GM23338 (cell line): ENCODE measurements at regions not wholly inside any gene's neighbourhood (a gene's known extent, or its start where the extent isn't known, plus 50 kb on each side); places are given as distances from the start of the nearest gene placed in this dataset.

ENCODE experiments used
- ATAC-seq: fragments of 200-7000 bp; cut with Tn5 transposase; 3 replicates; pipeline ENCODE4 v1.9.1; 2020
- DNase-seq: peaks from one replicate; pipeline ENCODE4 v3.0.0-alpha.2; 2015; ENCODE audit warnings: low spot score
- H2AFZ ChIP-seq: fragments of 200-600 bp; sonication (generic); 2 replicates; pipeline ENCODE4 v1.8.0; 2016; ENCODE audit warnings: antibody characterized with exemption, mild to moderate bottlenecking, moderate library complexity
- H3F3A ChIP-seq: fragments of 200-600 bp; sonication (generic); replicated peaks from 2 replicates; pipeline ENCODE4 v1.8.0; 2017; ENCODE audit warnings: antibody characterized with exemption, mixed run types, low read depth
- H3K27ac ChIP-seq: fragments of 200-600 bp; sonication (generic); 2 replicates; pipeline ENCODE4 v1.6.1; 2016; ENCODE audit warnings: low read depth
- H3K27me3 ChIP-seq: fragments of 200-600 bp; sonication (generic); 2 replicates; pipeline ENCODE4 v1.8.0; 2016; ENCODE audit warnings: mild to moderate bottlenecking, mixed run types, moderate library complexity; ENCODE audit not compliant: insufficient read depth
- H3K36me3 ChIP-seq: fragments of 200-600 bp; sonication (generic); 2 replicates; pipeline ENCODE4 v1.8.0; 2016; ENCODE audit warnings: mild to moderate bottlenecking; ENCODE audit not compliant: insufficient read depth
- H3K4me1 ChIP-seq: fragments of 200-600 bp; sonication (generic); 2 replicates; pipeline ENCODE4 v1.8.0; 2016; ENCODE audit warnings: mild to moderate bottlenecking, moderate library complexity; ENCODE audit not compliant: insufficient read depth
- H3K4me2 ChIP-seq: fragments of 200-600 bp; sonication (generic); 2 replicates; pipeline ENCODE4 v1.7.1; 2017; ENCODE audit warnings: mixed run types
- H3K4me3 ChIP-seq: fragments of 200-600 bp; sonication (generic); 2 replicates; pipeline ENCODE4 v1.6.1; 2016; ENCODE audit warnings: mixed run types
- H3K79me2 ChIP-seq: fragments of 200-600 bp; sonication (generic); replicated peaks from 2 replicates; pipeline ENCODE4 v1.8.0; 2017; ENCODE audit warnings: mild to moderate bottlenecking; ENCODE audit not compliant: insufficient read depth
- H3K9me2 ChIP-seq: fragments of 200-600 bp; sonication (generic); 2 replicates; pipeline ENCODE4 v1.8.0; 2017; ENCODE audit not compliant: insufficient read depth
- H4K20me1 ChIP-seq: fragments of 200-600 bp; sonication (generic); replicated peaks from 2 replicates; pipeline ENCODE4 v1.8.0; 2017; ENCODE audit warnings: mild to moderate bottlenecking; ENCODE audit not compliant: insufficient read depth
- H3K27ac Mint-ChIP-seq: 2 replicates; pipeline ENCODE4 v1.8.0; 2020; ENCODE audit warnings: inconsistent platforms, mild to moderate bottlenecking, moderate library complexity, mixed read lengths
- H3K27me3 Mint-ChIP-seq: 3 replicates; pipeline ENCODE4 v1.8.0; 2022; ENCODE audit warnings: low read depth, mild to moderate bottlenecking, moderate library complexity, mixed read lengths, inconsistent platforms; ENCODE audit not compliant: insufficient read depth, poor library complexity
- H3K36me3 Mint-ChIP-seq: 3 replicates; pipeline ENCODE4 v1.8.0; 2021; ENCODE audit warnings: low read depth, mild to moderate bottlenecking, inconsistent platforms, moderate library complexity, mixed read lengths
- H3K4me1 Mint-ChIP-seq: 3 replicates; pipeline ENCODE4 v1.8.0; 2020; ENCODE audit warnings: mild to moderate bottlenecking, inconsistent platforms, mixed read lengths
- H3K4me3 Mint-ChIP-seq: 3 replicates; pipeline ENCODE4 v1.8.0; 2021; ENCODE audit warnings: moderate library complexity, mild to moderate bottlenecking, inconsistent platforms, mixed read lengths
- H3K9me3 Mint-ChIP-seq: 3 replicates; pipeline ENCODE4 v1.8.0; 2020; ENCODE audit warnings: moderate library complexity, mild to moderate bottlenecking, inconsistent platforms, mixed read lengths
- CREB1 ChIP-seq: fragments of 250-450 bp; sonication (Bioruptor Pico); IDR thresholded peaks from 2 replicates; pipeline ENCODE4 v1.5.0; 2020; ENCODE audit warnings: low read depth, mild to moderate bottlenecking, moderate library complexity
- CTCF ChIP-seq, 2 experiments: fragments of 200-600 bp in 1 of 2; sonication (generic) in 1 of 2; conservative IDR thresholded peaks; 2 replicates each; pipeline versions ENCODE4 v1.5.1 to v1.6.1; 2016 to 2017; ENCODE audit warnings: antibody characterized with exemption in 2 of 2, low read depth in 2 of 2, mild to moderate bottlenecking in 2 of 2, moderate library complexity in 1 of 2
- ETS1 ChIP-seq: IDR thresholded peaks from 2 replicates; pipeline ENCODE4 v1.6.1; 2016; ENCODE audit warnings: antibody characterized with exemption
- EZH2 ChIP-seq: fragments of 200-600 bp; sonication (generic); IDR thresholded peaks from one replicate; pipeline ENCODE4 v1.8.0; 2017; ENCODE audit warnings: antibody characterized with exemption, mild to moderate bottlenecking, low read depth; ENCODE audit not compliant: unreplicated experiment
- EZH2phosphoT487 ChIP-seq: fragments of 200-600 bp; sonication (generic); IDR thresholded peaks from one replicate; pipeline ENCODE4 v1.8.1; 2018; ENCODE audit warnings: antibody characterized with exemption; ENCODE audit not compliant: unreplicated experiment
- JUNB ChIP-seq: IDR thresholded peaks from one replicate; pipeline ENCODE4 v1.6.1; 2016; ENCODE audit warnings: antibody characterized with exemption; ENCODE audit not compliant: unreplicated experiment
- NANOG ChIP-seq: IDR thresholded peaks from 2 replicates; pipeline ENCODE4 v1.6.1; 2016; ENCODE audit warnings: antibody characterized with exemption, borderline replicate concordance
- POLR2AphosphoS5 ChIP-seq: IDR thresholded peaks from 2 replicates; pipeline ENCODE4 v1.6.1; 2016; ENCODE audit warnings: antibody characterized with exemption, low read depth
- STAT1 ChIP-seq: IDR thresholded peaks from one replicate; pipeline ENCODE4 v1.6.1; 2016; ENCODE audit warnings: antibody characterized with exemption; ENCODE audit not compliant: unreplicated experiment
- ZNF114 ChIP-seq: fragments of 250-450 bp; sonication (Bioruptor Pico); IDR thresholded peaks from 2 replicates; pipeline ENCODE4 v1.5.0; 2020; ENCODE audit warnings: mild to moderate bottlenecking, moderate library complexity
- ZNF331 ChIP-seq: fragments of 250-450 bp; sonication (Bioruptor Pico); IDR thresholded peaks from 2 replicates; pipeline ENCODE4 v1.5.0; 2020; ENCODE audit warnings: low read depth, mild to moderate bottlenecking, moderate library complexity
- TF ChIP-seq, protein P1 (sequence below): IDR thresholded peaks from one replicate; pipeline ENCODE4 v1.6.1; 2018; ENCODE audit warnings: antibody characterized with exemption; ENCODE audit not compliant: unreplicated experiment
- TF ChIP-seq, protein P2 (sequence below): fragments of 250-450 bp; sonication (Bioruptor Pico); IDR thresholded peaks from 2 replicates; pipeline ENCODE4 v1.5.0; 2020; ENCODE audit warnings: mild to moderate bottlenecking, moderate library complexity

- no peak overlapping the region for H3K4me3 Mint-ChIP-seq
- H3K4me1 Mint-ChIP-seq: no peaks in the 10 kb centered on the region
- peaks cover 4% of the 10 kb centered on the region; the same call in 1 of the 3 replicates for H3K9me3 Mint-ChIP-seq
- H3K27ac Mint-ChIP-seq: no peak overlapping the region
- Histone ChIP-seq H3K4me2 (no peak overlapping the region), H4K20me1 (no peaks in the 10 kb centered on the region), H2AFZ (no peak overlapping the region), H3K4me3 (no peak overlapping the region), H3K4me1 (no peaks in the 10 kb centered on the region), H3K27me3 (no peaks in the 10 kb centered on the region), H3K79me2 (no peaks in the 10 kb centered on the region), H3K9me2 (no peaks in the 10 kb centered on the region), H3K36me3 (no peaks in the 10 kb centered on the region), H3F3A (no peaks in the 10 kb centered on the region), H3K27ac (no peak overlapping the region)
- TF ChIP-seq ZNF331 (CRISPR knock-in tag) (no peak), CTCF (conservative IDR thresholded peaks at IDR 0.05; ENCODE audit: low read depth in 2 of 2) (no peak), POLR2AphosphoS5 (no peak), STAT1 (no peak), EZH2phosphoT487 (no peak), NANOG (no peak), CREB1 (no peak), ZNF114 (CRISPR knock-in tag) (no peak), ETS1 (no peak), JUNB (no peak), EZH2 (no peak)
- TF ChIP-seq, protein P1, sequence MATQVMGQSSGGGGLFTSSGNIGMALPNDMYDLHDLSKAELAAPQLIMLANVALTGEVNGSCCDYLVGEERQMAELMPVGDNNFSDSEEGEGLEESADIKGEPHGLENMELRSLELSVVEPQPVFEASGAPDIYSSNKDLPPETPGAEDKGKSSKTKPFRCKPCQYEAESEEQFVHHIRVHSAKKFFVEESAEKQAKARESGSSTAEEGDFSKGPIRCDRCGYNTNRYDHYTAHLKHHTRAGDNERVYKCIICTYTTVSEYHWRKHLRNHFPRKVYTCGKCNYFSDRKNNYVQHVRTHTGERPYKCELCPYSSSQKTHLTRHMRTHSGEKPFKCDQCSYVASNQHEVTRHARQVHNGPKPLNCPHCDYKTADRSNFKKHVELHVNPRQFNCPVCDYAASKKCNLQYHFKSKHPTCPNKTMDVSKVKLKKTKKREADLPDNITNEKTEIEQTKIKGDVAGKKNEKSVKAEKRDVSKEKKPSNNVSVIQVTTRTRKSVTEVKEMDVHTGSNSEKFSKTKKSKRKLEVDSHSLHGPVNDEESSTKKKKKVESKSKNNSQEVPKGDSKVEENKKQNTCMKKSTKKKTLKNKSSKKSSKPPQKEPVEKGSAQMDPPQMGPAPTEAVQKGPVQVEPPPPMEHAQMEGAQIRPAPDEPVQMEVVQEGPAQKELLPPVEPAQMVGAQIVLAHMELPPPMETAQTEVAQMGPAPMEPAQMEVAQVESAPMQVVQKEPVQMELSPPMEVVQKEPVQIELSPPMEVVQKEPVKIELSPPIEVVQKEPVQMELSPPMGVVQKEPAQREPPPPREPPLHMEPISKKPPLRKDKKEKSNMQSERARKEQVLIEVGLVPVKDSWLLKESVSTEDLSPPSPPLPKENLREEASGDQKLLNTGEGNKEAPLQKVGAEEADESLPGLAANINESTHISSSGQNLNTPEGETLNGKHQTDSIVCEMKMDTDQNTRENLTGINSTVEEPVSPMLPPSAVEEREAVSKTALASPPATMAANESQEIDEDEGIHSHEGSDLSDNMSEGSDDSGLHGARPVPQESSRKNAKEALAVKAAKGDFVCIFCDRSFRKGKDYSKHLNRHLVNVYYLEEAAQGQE: no peak
- TF ChIP-seq, protein P2, sequence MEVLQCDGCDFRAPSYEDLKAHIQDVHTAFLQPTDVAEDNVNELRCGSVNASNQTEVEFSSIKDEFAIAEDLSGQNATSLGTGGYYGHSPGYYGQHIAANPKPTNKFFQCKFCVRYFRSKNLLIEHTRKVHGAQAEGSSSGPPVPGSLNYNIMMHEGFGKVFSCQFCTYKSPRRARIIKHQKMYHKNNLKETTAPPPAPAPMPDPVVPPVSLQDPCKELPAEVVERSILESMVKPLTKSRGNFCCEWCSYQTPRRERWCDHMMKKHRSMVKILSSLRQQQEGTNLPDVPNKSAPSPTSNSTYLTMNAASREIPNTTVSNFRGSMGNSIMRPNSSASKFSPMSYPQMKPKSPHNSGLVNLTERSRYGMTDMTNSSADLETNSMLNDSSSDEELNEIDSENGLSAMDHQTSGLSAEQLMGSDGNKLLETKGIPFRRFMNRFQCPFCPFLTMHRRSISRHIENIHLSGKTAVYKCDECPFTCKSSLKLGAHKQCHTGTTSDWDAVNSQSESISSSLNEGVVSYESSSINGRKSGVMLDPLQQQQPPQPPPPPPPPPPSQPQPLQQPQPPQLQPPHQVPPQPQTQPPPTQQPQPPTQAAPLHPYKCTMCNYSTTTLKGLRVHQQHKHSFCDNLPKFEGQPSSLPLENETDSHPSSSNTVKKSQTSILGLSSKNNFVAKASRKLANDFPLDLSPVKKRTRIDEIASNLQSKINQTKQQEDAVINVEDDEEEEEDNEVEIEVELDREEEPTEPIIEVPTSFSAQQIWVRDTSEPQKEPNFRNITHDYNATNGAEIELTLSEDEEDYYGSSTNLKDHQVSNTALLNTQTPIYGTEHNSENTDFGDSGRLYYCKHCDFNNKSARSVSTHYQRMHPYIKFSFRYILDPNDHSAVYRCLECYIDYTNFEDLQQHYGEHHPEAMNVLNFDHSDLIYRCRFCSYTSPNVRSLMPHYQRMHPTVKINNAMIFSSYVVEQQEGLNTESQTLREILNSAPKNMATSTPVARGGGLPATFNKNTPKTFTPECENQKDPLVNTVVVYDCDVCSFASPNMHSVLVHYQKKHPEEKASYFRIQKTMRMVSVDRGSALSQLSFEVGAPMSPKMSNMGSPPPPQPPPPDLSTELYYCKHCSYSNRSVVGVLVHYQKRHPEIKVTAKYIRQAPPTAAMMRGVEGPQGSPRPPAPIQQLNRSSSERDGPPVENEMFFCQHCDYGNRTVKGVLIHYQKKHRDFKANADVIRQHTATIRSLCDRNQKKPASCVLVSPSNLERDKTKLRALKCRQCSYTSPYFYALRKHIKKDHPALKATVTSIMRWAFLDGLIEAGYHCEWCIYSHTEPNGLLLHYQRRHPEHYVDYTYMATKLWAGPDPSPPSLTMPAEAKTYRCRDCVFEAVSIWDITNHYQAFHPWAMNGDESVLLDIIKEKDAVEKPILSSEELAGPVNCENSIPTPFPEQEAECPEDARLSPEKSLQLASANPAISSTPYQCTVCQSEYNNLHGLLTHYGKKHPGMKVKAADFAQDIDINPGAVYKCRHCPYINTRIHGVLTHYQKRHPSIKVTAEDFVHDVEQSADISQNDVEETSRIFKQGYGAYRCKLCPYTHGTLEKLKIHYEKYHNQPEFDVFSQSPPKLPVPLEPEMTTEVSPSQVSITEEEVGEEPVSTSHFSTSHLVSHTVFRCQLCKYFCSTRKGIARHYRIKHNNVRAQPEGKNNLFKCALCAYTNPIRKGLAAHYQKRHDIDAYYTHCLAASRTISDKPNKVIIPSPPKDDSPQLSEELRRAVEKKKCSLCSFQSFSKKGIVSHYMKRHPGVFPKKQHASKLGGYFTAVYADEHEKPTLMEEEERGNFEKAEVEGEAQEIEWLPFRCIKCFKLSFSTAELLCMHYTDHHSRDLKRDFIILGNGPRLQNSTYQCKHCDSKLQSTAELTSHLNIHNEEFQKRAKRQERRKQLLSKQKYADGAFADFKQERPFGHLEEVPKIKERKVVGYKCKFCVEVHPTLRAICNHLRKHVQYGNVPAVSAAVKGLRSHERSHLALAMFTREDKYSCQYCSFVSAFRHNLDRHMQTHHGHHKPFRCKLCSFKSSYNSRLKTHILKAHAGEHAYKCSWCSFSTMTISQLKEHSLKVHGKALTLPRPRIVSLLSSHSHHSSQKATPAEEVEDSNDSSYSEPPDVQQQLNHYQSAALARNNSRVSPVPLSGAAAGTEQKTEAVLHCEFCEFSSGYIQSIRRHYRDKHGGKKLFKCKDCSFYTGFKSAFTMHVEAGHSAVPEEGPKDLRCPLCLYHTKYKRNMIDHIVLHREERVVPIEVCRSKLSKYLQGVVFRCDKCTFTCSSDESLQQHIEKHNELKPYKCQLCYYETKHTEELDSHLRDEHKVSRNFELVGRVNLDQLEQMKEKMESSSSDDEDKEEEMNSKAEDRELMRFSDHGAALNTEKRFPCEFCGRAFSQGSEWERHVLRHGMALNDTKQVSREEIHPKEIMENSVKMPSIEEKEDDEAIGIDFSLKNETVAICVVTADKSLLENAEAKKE: no peak
- ATAC-seq: no peak
- DNase-seq: no peak
- no peaks in the 10 kb centered on the region for H3K36me3 Mint-ChIP-seq
- peaks cover 14% of the 10 kb centered on the region for H3K27me3 Mint-ChIP-seq
These were observed 58.5 kb upstream of the CARD11 start for GRCh38 chr7:3102159-3102558.
